ENCODE measurements at regions not wholly inside any gene's neighbourhood (a gene's known extent, or its start where the extent isn't known, plus 50 kb on each side); places are given as distances from the start of the nearest gene placed in this dataset.

- TF ChIP-seq CTCF (conservative IDR thresholded peaks at IDR 0.05), result no peak
- TF ChIP-seq ZFX (IDR thresholded peaks at IDR 0.05), result no peak
Observed at GRCh38 chr5:52359261-52359660, 428.5 kb upstream of the ITGA1 start.

Measured in C4-2B (cell line).